Activated CD8-positive, alpha-beta memory T cell treated with anti-CD3 and anti-CD28 coated beads for 24 hours (primary cell): ENCODE measurements at regions not wholly inside any gene's neighbourhood (a gene's known extent, or its start where the extent isn't known, plus 50 kb on each side); places are given as distances from the start of the nearest gene placed in this dataset.
"Not testable (repeated sequence)": the region's sequence is repeated elsewhere in the genome, so short reads cannot be mapped to it uniquely, and the experiment has no call there.

ENCODE experiments used
- DNase-seq: peaks from one replicate; pipeline ENCODE4 v3.0.0-alpha.2; 2020

DNA sequence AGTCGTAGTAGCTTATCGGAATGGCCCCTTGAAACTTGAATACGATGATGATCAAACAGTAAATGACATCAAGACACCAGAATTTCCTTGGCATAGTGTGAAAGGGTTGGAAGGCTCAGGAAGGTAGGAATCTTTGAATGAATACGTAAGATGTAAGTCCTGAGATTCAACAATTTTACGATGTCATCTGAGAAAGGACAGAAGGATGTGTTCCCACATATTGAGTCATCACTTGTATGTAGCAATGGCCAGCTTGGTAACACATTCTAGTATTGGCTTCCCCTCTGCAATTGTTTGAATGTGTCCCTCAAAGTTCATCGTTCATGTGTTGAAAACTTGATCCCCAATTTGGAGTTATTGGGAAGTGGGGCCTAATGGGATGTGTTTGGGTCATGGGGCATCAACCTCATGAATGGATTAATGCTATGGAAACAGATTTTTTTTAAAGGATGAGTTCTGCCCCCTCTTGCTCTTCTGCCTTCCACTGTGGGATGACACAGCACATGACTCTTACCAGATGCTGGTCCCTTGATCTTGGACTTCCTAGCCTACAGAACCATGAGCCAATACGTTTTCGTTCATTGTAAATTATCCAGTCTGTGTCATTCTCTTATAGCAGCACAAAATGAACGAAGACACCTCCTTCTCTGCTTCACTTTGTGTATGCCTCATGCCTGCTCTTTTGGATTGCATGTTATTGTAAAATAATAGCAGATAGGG lies 284.6 kb downstream of the BCAT1 start:
- DNase-seq, result no peak

- DNase-seq, result no peak
Observed at GRCh38 chr12:24661657-24662096, 287.2 kb downstream of the BCAT1 start.

DNA sequence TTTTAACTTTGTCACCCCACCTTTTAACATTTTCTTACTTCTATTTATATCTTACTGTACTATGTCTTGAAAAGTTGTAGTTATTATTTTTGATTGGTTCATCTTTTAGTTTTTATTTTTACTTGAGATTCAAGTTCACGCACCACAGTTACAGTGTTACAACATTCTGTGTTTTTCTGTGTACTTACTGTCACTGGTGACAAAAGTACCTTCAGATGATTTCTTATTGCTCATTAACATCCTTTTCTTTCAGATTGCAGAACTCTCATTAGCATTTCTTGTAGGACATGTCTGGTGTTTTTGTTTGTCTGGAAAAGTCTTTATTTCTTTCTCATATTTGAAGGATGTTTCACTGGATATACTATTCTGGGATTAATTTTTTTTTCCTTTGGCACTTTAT lies 289.9 kb downstream of the BCAT1 start:
- no peak for DNase-seq

- not testable (repeated sequence) for DNase-seq
Observed at GRCh38 chr12:24654344-24654743, 294.6 kb downstream of the BCAT1 start.

GRCh38 chr12:24649634-24650033 lies 299.3 kb downstream of the BCAT1 start:
- no peak for DNase-seq

DNA sequence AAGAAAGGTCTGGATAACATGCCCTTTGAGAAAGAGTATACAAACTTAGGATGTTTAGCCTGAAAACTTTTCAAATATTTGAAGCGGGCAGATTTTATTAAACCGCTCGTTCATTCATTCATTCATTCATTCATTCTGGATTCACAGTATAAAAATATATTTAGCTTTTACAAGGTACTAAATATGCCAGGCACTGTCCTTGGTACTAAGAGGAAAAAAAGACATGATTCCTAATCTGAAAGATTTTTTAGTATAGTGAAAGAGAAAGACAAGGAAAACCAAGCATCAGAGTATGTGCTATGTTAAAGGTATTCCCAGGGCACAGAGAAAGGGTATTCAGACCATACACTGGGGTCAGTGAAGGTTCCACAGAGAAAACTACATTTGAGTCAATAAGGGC lies 299.7 kb downstream of the BCAT1 start:
- DNase-seq, result no peak

DNA sequence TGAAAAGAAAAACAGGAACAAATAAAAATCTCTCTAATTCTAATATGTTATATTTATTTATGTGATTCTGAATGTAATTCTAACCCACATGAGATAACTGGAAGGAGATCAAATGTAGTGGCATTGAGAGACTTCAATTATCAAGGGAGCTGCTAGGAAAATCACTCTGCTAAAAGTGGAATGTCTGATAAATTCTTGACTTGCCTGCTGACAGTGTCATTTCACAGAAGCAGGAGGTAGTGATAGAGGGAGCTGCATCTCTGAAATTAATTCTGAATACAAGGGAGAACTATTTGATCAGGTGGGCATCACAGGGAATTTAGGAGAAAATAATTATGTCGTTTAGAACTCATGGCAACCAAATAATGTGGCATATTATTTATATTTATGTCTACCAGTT lies 303.6 kb downstream of the BCAT1 start:
- no peak for DNase-seq

- no peak for DNase-seq
Observed at GRCh38 chr12:24643120-24644119, 305.5 kb downstream of the BCAT1 start.

DNA sequence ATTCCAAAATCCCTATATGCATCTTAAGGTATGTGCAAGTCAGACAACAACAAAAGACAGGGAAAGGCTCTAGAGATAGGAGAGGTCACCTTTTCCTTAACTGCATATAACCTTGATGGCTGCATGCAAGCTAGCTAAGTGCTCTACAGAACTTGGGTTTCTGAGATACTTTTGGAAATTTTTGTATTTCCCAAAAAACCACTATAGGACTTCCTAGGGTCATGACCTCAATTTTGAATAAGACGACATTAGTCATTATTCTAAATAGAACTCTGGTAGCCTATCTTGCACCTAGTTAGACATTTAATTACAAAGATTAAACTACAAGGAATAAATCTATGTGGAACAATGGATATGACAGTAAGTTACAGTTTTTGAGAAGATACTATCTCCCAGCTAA lies 309.3 kb downstream of the BCAT1 start:
- no peak for DNase-seq

DNA sequence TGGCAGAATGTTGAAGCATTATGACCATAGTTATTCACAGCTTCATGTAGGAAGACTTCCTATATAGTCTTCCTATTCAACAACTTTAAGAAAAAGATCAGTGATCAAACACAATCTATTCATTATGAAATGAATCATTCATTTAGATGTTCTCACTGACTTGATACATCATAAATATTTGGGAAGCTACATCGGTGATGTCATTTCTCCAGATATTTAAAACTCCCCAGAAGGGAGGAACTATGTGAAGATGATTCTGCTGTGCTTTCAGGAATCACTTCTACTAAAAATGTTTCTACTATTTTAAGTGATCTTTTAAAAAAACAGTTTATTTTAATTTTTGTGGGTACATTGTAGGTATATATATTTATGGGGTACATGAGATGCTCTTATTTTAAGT lies 316.4 kb downstream of the BCAT1 start:
- DNase-seq, result no peak

GRCh38 chr12:24631676-24632426 lies 317.1 kb downstream of the BCAT1 start:
- DNase-seq, result no peak

GRCh38 chr12:24630856-24631255 lies 318.0 kb downstream of the BCAT1 start:
- DNase-seq, result no peak

DNA sequence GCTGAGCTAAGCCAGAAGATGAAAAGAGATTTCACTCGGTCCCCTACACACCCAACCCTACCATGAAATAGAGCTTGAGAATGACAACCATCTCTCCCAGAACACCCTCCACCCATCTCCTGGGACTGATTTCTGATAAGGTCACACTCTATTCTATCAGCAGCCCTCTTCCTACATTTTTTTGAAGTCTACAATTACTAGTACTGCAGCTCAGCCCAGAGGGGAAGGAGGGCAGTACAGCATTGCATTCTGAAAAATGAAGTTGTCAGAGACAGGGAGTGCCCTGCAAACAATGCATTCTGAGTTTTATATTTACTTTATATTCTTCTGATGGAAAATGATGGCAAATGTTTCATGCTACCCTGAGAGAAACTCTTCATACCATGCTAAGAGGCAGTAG lies 318.5 kb downstream of the BCAT1 start:
- DNase-seq, result no peak

GRCh38 chr12:24625103-24625502 lies 323.8 kb downstream of the BCAT1 start:
- no peak for DNase-seq

GRCh38 chr12:24619954-24620353 lies 328.9 kb downstream of the BCAT1 start:
- not testable (repeated sequence) for DNase-seq

GRCh38 chr12:24617471-24617870 lies 331.4 kb downstream of the BCAT1 start:
- no peak for DNase-seq

DNA sequence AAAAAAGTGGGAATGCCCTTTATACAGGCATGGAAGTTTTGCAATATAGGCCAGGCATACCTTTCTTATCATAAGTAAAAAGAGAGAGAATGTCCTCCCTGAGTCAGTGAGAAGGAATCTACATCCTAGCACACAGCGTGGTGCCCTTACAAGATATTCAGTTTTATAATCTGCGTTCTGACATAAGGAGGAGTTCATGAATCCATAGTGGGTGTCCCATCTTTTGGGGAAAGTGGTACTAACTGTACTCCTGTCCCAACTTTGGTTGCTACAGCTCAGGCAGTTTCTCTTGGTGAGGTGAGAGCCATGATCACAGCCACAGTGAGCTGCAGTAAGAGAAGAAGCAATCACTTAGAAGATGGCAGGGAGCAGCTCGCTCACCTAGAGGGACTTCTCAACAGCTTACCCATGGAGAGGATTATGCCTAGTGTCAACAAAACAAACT lies 332.9 kb downstream of the BCAT1 start:
- DNase-seq, result no peak

- no peak for DNase-seq
Observed at GRCh38 chr12:24608637-24609285, 340.1 kb downstream of the BCAT1 start.

- no peak for DNase-seq
Observed at GRCh38 chr12:24608108-24608507, 340.8 kb downstream of the BCAT1 start.

DNA sequence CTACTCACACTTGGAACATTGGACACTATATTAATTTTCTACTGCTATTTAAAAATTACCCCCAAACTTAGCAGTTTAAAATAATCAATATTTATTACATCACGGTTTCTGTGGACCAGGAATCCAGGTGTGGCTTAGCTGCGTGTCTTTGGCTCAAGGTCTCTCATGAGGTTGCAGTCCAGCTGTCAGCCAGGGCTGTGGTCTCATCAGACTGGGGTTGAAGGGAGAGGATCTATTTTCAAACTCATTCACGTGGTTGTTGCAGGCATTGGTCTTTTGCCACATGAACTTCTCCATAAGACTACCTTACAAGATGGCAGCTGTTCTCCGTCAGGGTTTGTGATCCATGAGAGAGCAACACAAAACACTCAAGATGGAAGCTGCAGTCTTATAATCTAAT lies 343.0 kb downstream of the BCAT1 start:
- DNase-seq, result no peak

- no peak for DNase-seq
Observed at GRCh38 chr12:24605466-24605865, 343.4 kb downstream of the BCAT1 start.

DNA sequence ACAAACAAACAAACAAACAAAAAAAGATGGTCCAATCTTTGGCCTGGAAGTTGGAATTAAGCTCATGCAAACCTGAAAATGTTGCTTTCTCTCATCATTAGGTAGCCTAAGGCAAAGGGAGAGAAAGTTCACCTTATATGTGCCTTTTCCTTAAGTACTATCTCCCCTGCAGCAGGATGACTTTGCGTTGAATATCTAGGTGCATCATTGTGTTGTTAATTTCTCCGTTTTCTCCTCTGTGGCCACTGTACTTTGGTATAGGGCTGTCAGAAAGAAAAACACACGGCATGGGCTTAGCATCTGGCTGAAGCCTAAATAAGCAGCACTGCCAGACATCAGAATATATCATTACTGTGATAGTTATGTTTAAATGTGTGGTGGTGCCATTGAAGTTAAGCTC lies 345.5 kb downstream of the BCAT1 start:
- DNase-seq, result no peak

- no peak for DNase-seq
Observed at GRCh38 chr12:24600996-24601395, 347.9 kb downstream of the BCAT1 start.
